GM19455 (cell line): ENCODE measurements at regions not wholly inside any gene's neighbourhood (a gene's known extent, or its start where the extent isn't known, plus 50 kb on each side); places are given as distances from the start of the nearest gene placed in this dataset.

Experiments
- ATAC-seq: cut with Tn5 transposase; IDR thresholded peaks from one replicate; pipeline ENCODE4 v1.9.1; 2021; ENCODE audit not compliant: unreplicated experiment

GRCh38 chr9:129335464-129336129 is 157.5 kb upstream of the IER5L start:
- no peak for ATAC-seq

- ATAC-seq = no peak
These were observed 156.3 kb upstream of the IER5L start for GRCh38 chr9:129334105-129334935.

GRCh38 chr9:129333617-129334104 is 155.6 kb upstream of the IER5L start:
- ATAC-seq = no peak

- no peak for ATAC-seq
These were observed 154.5 kb upstream of the IER5L start for GRCh38 chr9:129332581-129332980.

GRCh38 chr9:129331772-129332500 is 153.9 kb upstream of the IER5L start:
- no peak for ATAC-seq

GRCh38 chr9:129331493-129331765 is 153.4 kb upstream of the IER5L start:
- no peak for ATAC-seq

- ATAC-seq = no peak
These were observed 152.8 kb upstream of the IER5L start for GRCh38 chr9:129330711-129331492.

- no peak for ATAC-seq
These were observed 150.4 kb upstream of the IER5L start for GRCh38 chr9:129328355-129329042.

GRCh38 chr9:129327552-129328328 is 149.7 kb upstream of the IER5L start:
- no peak for ATAC-seq

- ATAC-seq = no peak
These were observed 148.3 kb upstream of the IER5L start for GRCh38 chr9:129326061-129327005.

- ATAC-seq = no peak
These were observed 146.9 kb upstream of the IER5L start for GRCh38 chr9:129324808-129325502.

GRCh38 chr9:129323999-129324553 is 146.0 kb upstream of the IER5L start:
- no peak for ATAC-seq

GRCh38 chr9:129323376-129323998 is 145.4 kb upstream of the IER5L start:
- no peak for ATAC-seq

- no peak for ATAC-seq
These were observed 144.7 kb upstream of the IER5L start for GRCh38 chr9:129322641-129323375.

GRCh38 chr9:129322022-129322621 is 144.1 kb upstream of the IER5L start:
- ATAC-seq = no peak
